OCI-LY3 (cell line): ENCODE measurements at regions not wholly inside any gene's neighbourhood (a gene's known extent, or its start where the extent isn't known, plus 50 kb on each side); places are given as distances from the start of the nearest gene placed in this dataset.

Experiments
- H2AFZ ChIP-seq: fragments of 200-600, 300-600 bp; shearing (Covaris generic); 2 replicates; pipeline ENCODE4 v1.6.0; 2014; ENCODE audit warnings: antibody characterized with exemption, low read depth, low read length
- H3K27ac ChIP-seq: fragments of 200-600, 300-600 bp; sonication (generic); 2 replicates; pipeline ENCODE4 v1.5.1; 2014; ENCODE audit warnings: mild to moderate bottlenecking, low read length, moderate library complexity, mixed read lengths
- H3K27me3 ChIP-seq: fragments of 200-600, 300-600 bp; sonication (generic); 2 replicates; pipeline ENCODE4 v1.6.1; 2014; ENCODE audit warnings: low read depth, low read length, mixed read lengths
- H3K36me3 ChIP-seq: fragments of 200-600, 300-600 bp; sonication (generic); replicated peaks from 2 replicates; pipeline ENCODE3; 2014; ENCODE audit warnings: low read depth, low read length, mixed read lengths
- H3K4me1 ChIP-seq: fragments of 300-600, 200-600 bp; sonication (generic); 2 replicates; pipeline ENCODE4 v1.6.1; 2014; ENCODE audit warnings: low read length, mixed read lengths
- H3K4me2 ChIP-seq: fragments of 200-600, 300-600 bp; sonication (generic); 2 replicates; pipeline ENCODE4 v1.6.1; 2014; ENCODE audit warnings: low read length, mixed read lengths
- H3K4me3 ChIP-seq: fragments of 300-600, 200-600 bp; sonication (generic); 2 replicates; pipeline ENCODE4 v1.5.1; 2014; ENCODE audit warnings: antibody characterized with exemption, mild to moderate bottlenecking, low read length, moderate library complexity
- H3K79me2 ChIP-seq: fragments of 300-600, 200-600 bp; shearing (Covaris generic); 2 replicates; pipeline ENCODE4 v1.6.1; 2014; ENCODE audit warnings: mild to moderate bottlenecking, low read length, mixed read lengths
- H3K9ac ChIP-seq: fragments of 300-600, 200-600 bp; shearing (Covaris generic); 2 replicates; pipeline ENCODE4 v1.6.0; 2014; ENCODE audit warnings: mild to moderate bottlenecking, low read length, moderate library complexity
- H3K9me3 ChIP-seq: fragments of 200-600, 300-600 bp; shearing (Covaris generic); 2 replicates; pipeline ENCODE4 v1.6.1; 2014; ENCODE audit warnings: low read length, mixed read lengths; ENCODE audit not compliant: insufficient read depth
- H4K20me1 ChIP-seq: fragments of 200-600, 300-600 bp; sonication (generic); 2 replicates; pipeline ENCODE4 v1.6.1; 2016; ENCODE audit warnings: low read length, mixed read lengths; ENCODE audit not compliant: insufficient read depth
- CTCF ChIP-seq: fragments of 200-600, 300-600 bp; sonication (generic); IDR thresholded peaks from 2 replicates; pipeline ENCODE4 v1.5.1; 2014; ENCODE audit warnings: antibody characterized with exemption, low read length, low read depth
- EZH2phosphoT487 ChIP-seq: fragments of 200-600 bp; shearing (Covaris generic); IDR thresholded peaks from 2 replicates; pipeline ENCODE4 v1.6.1; 2018; ENCODE audit warnings: antibody characterized with exemption, mixed run types, low read depth

GRCh38 chr17:59508999-59509625 is 56.3 kb upstream of the DHX40 start:
- no peak overlapping the region for H3K27ac ChIP-seq
- H4K20me1 ChIP-seq, result no peaks in the 10 kb centered on the region
- no peak overlapping the region for H3K4me2 ChIP-seq
- H2AFZ ChIP-seq, result no peak overlapping the region
- H3K4me3 ChIP-seq, result no peak overlapping the region
- no peaks in the 10 kb centered on the region for H3K36me3 ChIP-seq
- H3K27me3 ChIP-seq, result no peaks in the 10 kb centered on the region
- no peaks in the 10 kb centered on the region for H3K79me2 ChIP-seq
- peaks cover 4% of the 10 kb centered on the region; the same call in 1 of the 2 replicates for H3K4me1 ChIP-seq
- H3K9me3 ChIP-seq, result no peaks in the 10 kb centered on the region
- no peak overlapping the region for H3K9ac ChIP-seq
- TF ChIP-seq CTCF (no peak), EZH2phosphoT487 (no peak)

GRCh38 chr17:59510611-59511010 is 54.8 kb upstream of the DHX40 start:
- TF ChIP-seq CTCF, result no peak
- TF ChIP-seq EZH2phosphoT487, result no peak
- Histone ChIP-seq H3K27me3 (no peaks in the 10 kb centered on the region), H3K79me2 (no peaks in the 10 kb centered on the region), H3K9ac (no peak overlapping the region), H2AFZ (no peak overlapping the region), H3K36me3 (no peaks in the 10 kb centered on the region), H3K4me1 (peaks cover 4% of the 10 kb centered on the region; the same call in 1 of the 2 replicates), H3K27ac (no peak overlapping the region), H3K9me3 (no peaks in the 10 kb centered on the region), H3K4me3 (no peak overlapping the region), H3K4me2 (no peak overlapping the region), H4K20me1 (no peaks in the 10 kb centered on the region)

- H2AFZ ChIP-seq, result no peak overlapping the region
- H3K36me3 ChIP-seq, result no peaks in the 10 kb centered on the region
- H3K9me3 ChIP-seq, result no peaks in the 10 kb centered on the region
- no peak overlapping the region for H3K9ac ChIP-seq
- TF ChIP-seq EZH2phosphoT487 (no peak), CTCF (no peak)
- H3K27me3 ChIP-seq, result no peaks in the 10 kb centered on the region
- H3K27ac ChIP-seq, result no peak overlapping the region
- no peaks in the 10 kb centered on the region for H4K20me1 ChIP-seq
- H3K4me2 ChIP-seq, result no peak overlapping the region
- no peaks in the 10 kb centered on the region for H3K79me2 ChIP-seq
- no peak overlapping the region for H3K4me3 ChIP-seq
- H3K4me1 ChIP-seq, result peaks cover 4% of the 10 kb centered on the region; the same call in 1 of the 2 replicates
Measured at GRCh38 chr17:59511726-59512125, 53.7 kb upstream of the DHX40 start.

- Histone ChIP-seq H4K20me1 (no peaks in the 10 kb centered on the region), H3K36me3 (no peaks in the 10 kb centered on the region), H3K4me2 (no peak overlapping the region), H2AFZ (no peak overlapping the region), H3K4me1 (peaks cover 4% of the 10 kb centered on the region; the same call in 1 of the 2 replicates), H3K4me3 (no peak overlapping the region), H3K79me2 (no peaks in the 10 kb centered on the region), H3K27me3 (no peaks in the 10 kb centered on the region), H3K9me3 (no peaks in the 10 kb centered on the region), H3K9ac (no peak overlapping the region), H3K27ac (no peak overlapping the region)
- TF ChIP-seq CTCF (no peak), EZH2phosphoT487 (no peak)
Measured at GRCh38 chr17:59512844-59513385, 52.5 kb upstream of the DHX40 start.
